Prostate gland (tissue), 2 donors: ENCODE measurements at regions not wholly inside any gene's neighbourhood (a gene's known extent, or its start where the extent isn't known, plus 50 kb on each side); places are given as distances from the start of the nearest gene placed in this dataset.

Experiments used
- DNase-seq: peaks from one replicate; pipeline ENCODE4 v3.0.0-alpha.2; 2019; ENCODE audit warnings: low spot score
- H3K27ac ChIP-seq, 2 donors: fragments of 200-600 bp; sonication (generic); 2 replicates each; pipeline ENCODE4 v1.5.1; 2017 to 2019
- H3K27me3 ChIP-seq: fragments of 200-600 bp; sonication (generic); replicated peaks from 2 replicates; pipeline ENCODE4 v1.5.1; 2019; ENCODE audit not compliant: insufficient read depth
- H3K36me3 ChIP-seq, 2 donors: fragments of 200-600 bp; sonication (generic); 1 replicate in 1 of 2; 2 replicates in 1 of 2; pipeline versions ENCODE4 v1.5.1 to v1.8.1; 2017 to 2019
- H3K4me1 ChIP-seq: fragments of 200-600 bp; sonication (generic); replicated peaks from 2 replicates; pipeline ENCODE4 v1.5.1; 2019
- H3K4me3 ChIP-seq, 2 donors: fragments of 200-600 bp; sonication (generic); 2 replicates each; pipeline ENCODE4 v1.5.1; 2017 to 2019
- H3K9me3 ChIP-seq: fragments of 200-600 bp; sonication (generic); 2 replicates; pipeline ENCODE4 v1.5.1; 2017
- POLR2A ChIP-seq: fragments of 450-650 bp; IDR thresholded peaks from one replicate; pipeline ENCODE4 v1.6.1; 2016; ENCODE audit warnings: antibody characterized with exemption, mild to moderate bottlenecking
- POLR2AphosphoS5 ChIP-seq: sonication (generic); formaldehyde crosslinking; IDR thresholded peaks from one replicate; pipeline ENCODE4 v1.6.1; 2017; ENCODE audit warnings: antibody characterized with exemption
- WGBS: methylation state at CpG from one replicate; pipeline ENCODE4 v1.1.5; 2018; 5-methylcytosine and 5-hydroxymethylcytosine counted together
- intact Hi-C: fragments of 100-400 bp; cut with DNase I; formaldehyde crosslinking; loops from one replicate; pipeline ENCODE4 v1.14.2; 2022
- TF ChIP-seq, protein P1 (sequence below), 4 experiments: fragments of 200-600 bp in 2 of 4; fragments of 450-650 bp in 2 of 4; sonication (generic) in 2 of 4; IDR thresholded peaks; 1 replicate in 3 of 4; 2 replicates in 1 of 4; pipeline ENCODE4 v1.5.1; 2016 to 2019; ENCODE audit warnings: antibody characterized with exemption in 4 of 4, mild to moderate bottlenecking in 2 of 4, moderate library complexity in 2 of 4

GRCh38 chr10:78658645-78659597 lies 409.8 kb upstream of the ZMIZ1 start:
- Histone ChIP-seq H3K4me1 (peaks cover 3% of the 10 kb centered on the region), H3K27me3 (no peaks in the 10 kb centered on the region), H3K4me3 (no peak overlapping the region), H3K27ac (no peak overlapping the region), H3K9me3 (no peaks in the 10 kb centered on the region), H3K36me3 (no peaks in the 10 kb centered on the region)
- DNase-seq, result no peak
- TF ChIP-seq POLR2AphosphoS5, result no peak
- TF ChIP-seq, protein P1, sequence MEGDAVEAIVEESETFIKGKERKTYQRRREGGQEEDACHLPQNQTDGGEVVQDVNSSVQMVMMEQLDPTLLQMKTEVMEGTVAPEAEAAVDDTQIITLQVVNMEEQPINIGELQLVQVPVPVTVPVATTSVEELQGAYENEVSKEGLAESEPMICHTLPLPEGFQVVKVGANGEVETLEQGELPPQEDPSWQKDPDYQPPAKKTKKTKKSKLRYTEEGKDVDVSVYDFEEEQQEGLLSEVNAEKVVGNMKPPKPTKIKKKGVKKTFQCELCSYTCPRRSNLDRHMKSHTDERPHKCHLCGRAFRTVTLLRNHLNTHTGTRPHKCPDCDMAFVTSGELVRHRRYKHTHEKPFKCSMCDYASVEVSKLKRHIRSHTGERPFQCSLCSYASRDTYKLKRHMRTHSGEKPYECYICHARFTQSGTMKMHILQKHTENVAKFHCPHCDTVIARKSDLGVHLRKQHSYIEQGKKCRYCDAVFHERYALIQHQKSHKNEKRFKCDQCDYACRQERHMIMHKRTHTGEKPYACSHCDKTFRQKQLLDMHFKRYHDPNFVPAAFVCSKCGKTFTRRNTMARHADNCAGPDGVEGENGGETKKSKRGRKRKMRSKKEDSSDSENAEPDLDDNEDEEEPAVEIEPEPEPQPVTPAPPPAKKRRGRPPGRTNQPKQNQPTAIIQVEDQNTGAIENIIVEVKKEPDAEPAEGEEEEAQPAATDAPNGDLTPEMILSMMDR (IDR thresholded peaks at IDR 0.05), result no peak
- TF ChIP-seq POLR2A, result no peak
- intact Hi-C loops, result loop anchor here (5.0 to 10.0 kb wide), 4 partner anchors 227 to 614 kb away; no protein-coding TSS in a partner anchor
- WGBS, result 83% methylated on average over 8 of the region's 8 CpGs

DNA sequence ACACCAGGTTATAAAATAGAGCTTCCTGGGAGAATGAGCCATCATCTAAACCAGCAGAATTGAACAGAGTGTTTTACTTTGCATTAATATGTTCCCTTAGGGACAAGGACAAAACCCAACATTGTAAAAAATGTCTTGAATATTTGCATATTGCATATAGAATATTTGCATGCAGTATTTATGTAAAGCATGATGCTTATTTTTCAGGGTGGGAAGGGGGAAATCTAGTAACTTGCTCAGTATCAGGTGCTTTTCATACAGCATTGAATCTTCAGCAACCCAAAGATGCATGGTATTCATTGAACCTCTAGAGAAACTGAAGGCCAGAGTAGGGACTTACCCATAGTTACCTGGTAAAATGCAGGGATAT lies 409.2 kb upstream of the ZMIZ1 start:
- Histone ChIP-seq H3K27me3 (no peaks in the 10 kb centered on the region), H3K9me3 (no peaks in the 10 kb centered on the region), H3K4me1 (peaks cover 3% of the 10 kb centered on the region), H3K36me3 (no peaks in the 10 kb centered on the region), H3K27ac (no peak overlapping the region), H3K4me3 (no peak overlapping the region)
- TF ChIP-seq POLR2AphosphoS5, result no peak
- TF ChIP-seq POLR2A, result no peak
- TF ChIP-seq, protein P1 (IDR thresholded peaks at IDR 0.05), result no peak
- no peak for DNase-seq
- intact Hi-C loops, result loop anchor here (5.0 to 10.0 kb wide), 4 partner anchors 227 to 615 kb away; no protein-coding TSS in a partner anchor

DNA sequence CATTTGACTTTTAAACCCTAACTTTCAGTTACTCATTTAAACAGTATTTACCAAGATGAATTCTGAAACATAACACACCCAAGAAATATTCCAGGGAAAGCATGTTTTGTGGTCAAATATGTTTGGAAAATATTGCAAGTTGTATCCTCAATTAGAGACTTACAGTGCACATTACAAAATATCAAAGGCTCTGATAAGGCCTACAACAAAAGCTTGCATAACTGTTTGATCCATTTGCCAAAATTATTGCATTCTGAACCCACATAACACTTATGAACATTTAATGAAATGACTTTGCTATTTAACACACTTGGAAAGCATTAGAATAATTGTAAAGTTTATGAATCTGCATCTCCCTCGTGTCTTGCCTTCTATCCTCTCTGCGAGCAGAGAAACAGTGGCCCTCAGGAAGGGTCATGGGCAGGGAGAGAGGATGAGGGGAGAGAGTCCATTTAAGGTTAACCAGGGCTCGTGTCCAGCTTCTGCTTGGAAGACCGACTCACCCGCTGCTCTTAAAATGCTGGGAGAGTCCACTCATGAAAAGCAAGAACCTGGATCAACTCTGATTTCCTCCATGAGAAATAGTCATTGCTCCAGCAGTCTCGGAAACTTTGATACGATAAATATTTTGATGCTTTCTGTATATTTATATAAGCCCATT lies 408.2 kb upstream of the ZMIZ1 start:
- Histone ChIP-seq H3K36me3 (no peaks in the 10 kb centered on the region), H3K9me3 (no peaks in the 10 kb centered on the region), H3K27me3 (no peaks in the 10 kb centered on the region), H3K4me3 (no peak overlapping the region), H3K4me1 (peaks cover 3% of the 10 kb centered on the region), H3K27ac (no peak overlapping the region)
- intact Hi-C loops, result loop anchor here (5.0 kb wide), 1 partner anchor 532 kb away; no protein-coding TSS in a partner anchor
- TF ChIP-seq POLR2AphosphoS5, result no peak
- TF ChIP-seq, protein P1 (IDR thresholded peaks at IDR 0.05), result no peak
- no peak for TF ChIP-seq POLR2A
- 69% methylated on average over 7 of the region's 7 CpGs for WGBS
- no peak for DNase-seq

DNA sequence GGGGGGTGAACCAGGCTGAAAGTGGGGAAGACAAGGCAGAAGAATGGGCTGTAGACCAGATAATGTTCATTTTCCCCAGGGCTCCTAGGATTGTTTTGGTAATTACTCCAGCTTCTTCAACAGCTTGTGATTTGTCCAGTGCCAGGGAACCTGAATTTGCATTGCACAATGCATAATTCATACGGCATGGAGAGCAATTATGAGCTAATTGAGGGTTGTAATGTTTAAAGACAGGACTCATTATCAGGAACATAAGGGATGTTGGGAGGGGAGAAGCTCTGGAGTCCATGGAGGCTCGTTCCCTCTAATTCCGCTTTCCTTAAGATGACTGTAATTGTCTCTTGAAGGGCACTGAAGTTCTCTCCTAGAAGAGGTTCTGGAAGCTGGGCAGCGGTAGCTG lies 405.0 kb upstream of the ZMIZ1 start:
- H3K27me3 ChIP-seq, result no peaks in the 10 kb centered on the region
- no peak overlapping the region for H3K27ac ChIP-seq
- 92% methylated on average over 4 of the region's 4 CpGs for WGBS
- no peak for DNase-seq
- TF ChIP-seq POLR2AphosphoS5, result no peak
- no peak for TF ChIP-seq POLR2A
- TF ChIP-seq, protein P1 (IDR thresholded peaks at IDR 0.05), result no peak
- intact Hi-C loops, result loop anchor here (5.0 kb wide), 1 partner anchor 529 kb away; no protein-coding TSS in a partner anchor
- H3K9me3 ChIP-seq, result no peaks in the 10 kb centered on the region
- no peaks in the 10 kb centered on the region for H3K4me1 ChIP-seq
- no peak overlapping the region for H3K4me3 ChIP-seq
- H3K36me3 ChIP-seq, result no peaks in the 10 kb centered on the region
